HG03558 (cell line): ENCODE measurements at regions not wholly inside any gene's neighbourhood (a gene's known extent, or its start where the extent isn't known, plus 50 kb on each side); places are given as distances from the start of the nearest gene placed in this dataset.
"Not testable (repeated sequence)": the region's sequence is repeated elsewhere in the genome, so short reads cannot be mapped to it uniquely, and the experiment has no call there.

Experiments
- ATAC-seq: cut with Tn5 transposase; IDR thresholded peaks from one replicate; pipeline ENCODE4 v1.9.1; 2021; ENCODE audit warnings: moderate number of reproducible peaks; ENCODE audit not compliant: unreplicated experiment; ENCODE audit errors: extremely low read depth

GRCh38 chr4:26062215-26062614 lies 148.2 kb downstream of the SMIM20 start:
- ATAC-seq, result no peak

GRCh38 chr4:26064009-26064408 lies 150.0 kb downstream of the SMIM20 start:
- ATAC-seq, result not testable (repeated sequence)

DNA sequence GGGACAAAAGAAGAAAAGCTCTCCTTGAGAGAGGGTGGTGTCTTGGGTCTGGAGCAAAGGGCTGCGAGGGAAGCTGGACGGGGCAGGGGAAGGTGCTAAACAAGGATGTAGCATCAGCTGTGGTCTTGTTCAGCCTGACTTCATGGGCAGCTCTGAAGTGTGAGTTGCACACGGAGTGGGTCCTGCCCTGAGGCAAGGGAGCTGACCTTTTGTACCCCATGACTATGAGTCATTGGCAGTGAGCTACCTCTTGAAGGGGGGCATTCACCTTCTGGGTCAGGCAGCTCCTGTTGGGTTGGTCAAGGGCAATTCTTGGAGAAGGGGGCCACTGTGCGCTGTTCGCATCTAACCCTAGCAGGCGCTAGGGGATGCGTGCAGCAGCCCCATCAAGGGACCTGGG lies 151.8 kb downstream of the SMIM20 start:
- no peak for ATAC-seq

DNA sequence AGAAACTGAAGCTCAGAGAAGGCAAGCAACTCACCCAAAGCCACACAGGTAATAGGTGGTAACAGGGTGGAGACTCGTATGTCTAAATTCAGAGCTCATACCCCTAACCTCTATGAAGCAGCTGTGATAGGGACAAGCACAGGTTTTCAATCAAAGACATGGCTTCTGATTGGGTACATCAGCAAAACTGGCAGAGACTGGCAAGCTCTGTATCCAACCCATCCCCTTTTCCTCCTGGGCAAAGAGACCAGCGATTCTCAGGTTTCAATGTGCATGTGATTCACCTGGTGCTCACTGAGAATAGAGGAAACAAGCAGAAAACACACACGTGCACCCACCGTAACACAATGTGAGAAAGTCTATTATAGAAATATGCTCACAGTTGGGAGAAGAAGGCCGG lies 153.0 kb downstream of the SMIM20 start:
- no peak for ATAC-seq

DNA sequence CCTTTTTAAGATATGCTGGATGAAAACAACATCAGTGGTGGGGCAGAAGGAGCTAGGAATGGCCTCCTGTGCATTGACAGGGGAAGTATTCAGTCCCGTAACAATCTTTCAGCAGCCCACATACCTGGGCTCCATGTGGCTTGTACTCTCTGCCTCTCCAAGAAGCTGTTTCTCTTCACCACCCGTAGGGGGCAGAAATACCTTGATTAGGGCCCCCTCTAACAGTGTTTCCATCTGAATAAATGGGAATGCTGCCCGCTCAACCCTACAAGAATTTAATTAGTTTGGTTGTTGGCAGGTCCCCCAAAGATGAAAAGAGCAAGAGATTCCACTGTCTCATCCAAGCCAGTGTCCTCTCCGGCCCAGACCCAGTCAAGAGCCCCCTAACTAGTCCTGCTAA lies 155.2 kb downstream of the SMIM20 start:
- no peak for ATAC-seq

- ATAC-seq, result no peak
These were observed 157.7 kb downstream of the SMIM20 start for GRCh38 chr4:26071688-26072087.

GRCh38 chr4:26073886-26074560 lies 160.0 kb downstream of the SMIM20 start:
- ATAC-seq, result no peak

GRCh38 chr4:26074712-26075430 lies 160.9 kb downstream of the SMIM20 start:
- ATAC-seq, result peak; percentile 55

- no peak for ATAC-seq
These were observed 161.6 kb downstream of the SMIM20 start for GRCh38 chr4:26075583-26075982.

GRCh38 chr4:26076000-26076587 lies 162.1 kb downstream of the SMIM20 start:
- ATAC-seq, result peak; percentile 81

DNA sequence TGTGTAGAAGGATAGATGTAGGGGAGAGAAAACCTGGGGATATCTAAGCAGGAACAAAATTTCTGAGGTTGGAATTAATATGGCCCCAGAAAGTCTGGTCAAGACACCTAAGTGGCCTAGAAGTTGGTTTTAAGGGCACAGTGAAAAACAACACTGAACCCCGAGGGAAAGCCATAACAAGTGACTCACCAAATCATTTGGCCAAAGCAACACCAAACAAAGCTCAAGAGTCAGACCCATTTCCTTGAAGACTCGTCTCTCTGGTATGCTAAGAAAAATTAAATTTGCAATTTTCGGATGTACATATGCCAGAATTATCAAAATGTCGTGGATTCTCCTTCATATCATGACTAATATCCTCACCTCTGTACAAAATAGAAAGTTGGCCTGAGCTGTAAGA lies 162.9 kb downstream of the SMIM20 start:
- no peak for ATAC-seq

- no peak for ATAC-seq
These were observed 163.7 kb downstream of the SMIM20 start for GRCh38 chr4:26077756-26078155.

GRCh38 chr4:26080870-26081628 lies 167.0 kb downstream of the SMIM20 start:
- ATAC-seq, result no peak

GRCh38 chr4:26081795-26082498 lies 167.9 kb downstream of the SMIM20 start:
- no peak for ATAC-seq

DNA sequence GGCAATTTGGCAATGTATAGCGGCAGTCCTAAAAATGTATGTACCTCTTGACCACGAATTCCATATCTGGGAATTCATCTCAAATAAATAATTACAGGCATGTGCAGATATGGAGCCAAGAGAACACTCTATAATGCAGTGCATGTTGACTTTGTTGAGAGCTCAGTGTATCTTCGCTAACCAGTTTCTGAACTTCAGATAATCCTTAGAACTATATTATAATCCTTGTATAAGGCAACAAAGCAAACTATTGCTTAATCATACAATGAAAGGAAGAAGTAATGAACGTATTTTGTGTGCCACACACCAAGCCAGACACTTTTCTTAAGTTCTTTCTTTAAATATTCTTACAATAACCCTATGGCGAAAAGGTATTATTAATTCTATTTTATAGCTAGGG lies 168.5 kb downstream of the SMIM20 start:
- no peak for ATAC-seq

GRCh38 chr4:26083987-26084386 lies 170.0 kb downstream of the SMIM20 start:
- no peak for ATAC-seq

GRCh38 chr4:26084414-26084813 lies 170.4 kb downstream of the SMIM20 start:
- no peak for ATAC-seq

GRCh38 chr4:26085551-26085950 lies 171.5 kb downstream of the SMIM20 start:
- ATAC-seq, result no peak

DNA sequence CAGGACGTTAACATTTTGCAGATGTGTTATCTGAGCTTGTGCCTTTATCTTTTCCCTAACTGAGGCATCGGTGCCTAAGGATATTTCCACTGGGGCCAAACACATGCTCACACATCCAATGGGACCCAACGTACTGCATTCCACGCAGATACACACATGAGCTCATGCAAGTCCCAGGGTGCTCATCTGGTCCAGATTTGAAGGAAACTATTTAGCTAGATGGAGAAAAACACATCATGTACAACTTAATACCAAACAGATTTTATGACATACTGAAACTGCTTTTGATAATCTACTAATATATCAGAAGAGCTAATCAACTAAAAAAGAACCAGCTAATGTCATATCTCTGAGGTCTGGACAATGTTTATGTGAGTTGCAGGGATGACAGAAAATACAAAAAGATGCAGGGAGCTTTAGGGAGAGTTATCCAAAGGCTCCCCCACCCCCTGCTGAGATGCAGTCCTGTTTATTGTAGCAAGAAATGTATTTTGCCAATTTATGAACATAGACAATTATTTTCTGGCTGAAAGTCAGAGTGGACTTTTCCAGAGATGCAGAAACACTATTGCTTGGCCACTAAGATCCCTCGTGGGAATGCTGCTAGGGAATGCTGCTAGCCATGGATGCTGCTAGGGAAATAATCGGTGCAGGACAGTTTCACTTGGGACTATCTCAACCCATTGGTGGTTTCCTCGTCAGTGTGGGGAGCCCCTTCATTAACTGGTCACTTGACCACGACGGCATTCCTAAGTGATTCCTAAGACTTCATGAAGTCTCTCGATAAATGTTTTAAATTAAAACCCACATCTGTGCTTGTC lies 172.8 kb downstream of the SMIM20 start:
- no peak for ATAC-seq
